ENCODE measurements at regions not wholly inside any gene's neighbourhood (a gene's known extent, or its start where the extent isn't known, plus 50 kb on each side); places are given as distances from the start of the nearest gene placed in this dataset.

GRCh38 chr20:50403565-50404418 is 106.4 kb upstream of the PTPN1 start:
- Histone ChIP-seq H2BK12ac (ENCODE audit: low read length) (no peak overlapping the region), H3K27ac (ENCODE audit: low read depth, low read length) (no peak overlapping the region), H3K79me1 (ENCODE audit: low read length) (no peaks in the 10 kb centered on the region), H2AK5ac (ENCODE audit: low read length) (no peak overlapping the region), H3K27me3 (ENCODE audit: insufficient read depth, low read length) (no peaks in the 10 kb centered on the region), H3K4me2 (ENCODE audit: low read length) (no peak overlapping the region), H3K4ac (ENCODE audit: low read depth, low read length) (no peak overlapping the region), H3K36me3 (ENCODE audit: control insufficient read depth in 1 of 2, insufficient read depth in 2 of 2, low read length in 2 of 2) (peaks cover 0 to 2% of the 10 kb centered on the region in 2 experiments), H4K91ac (ENCODE audit: low read depth, low read length) (no peak overlapping the region), H2BK5ac (ENCODE audit: low read depth, low read length, poor library complexity) (no peak overlapping the region), H3K23ac (ENCODE audit: low read length) (no peak overlapping the region), H4K12ac (ENCODE audit: low read depth, low read length) (no peak overlapping the region), H2AFZ (ENCODE audit: insufficient read depth, low read length, poor library complexity) (no peak overlapping the region), H3K79me2 (ENCODE audit: control insufficient read depth, insufficient read depth, low read length, poor library complexity) (no peaks in the 10 kb centered on the region), H3K18ac (ENCODE audit: low read length) (no peak overlapping the region), H3K9me3 (ENCODE audit: insufficient read depth, low read depth, low read length) (no peaks in the 10 kb centered on the region), H4K8ac (ENCODE audit: low read depth, low read length) (no peak overlapping the region), H3K4me1 (ENCODE audit: control insufficient read depth in 1 of 2, insufficient read depth in 2 of 2, low read length in 2 of 2) (no peaks in the 10 kb centered on the region), H3K9ac (ENCODE audit: low read length) (no peak overlapping the region), H2BK120ac (ENCODE audit: insufficient read depth, low read length, poor library complexity) (no peak overlapping the region), H3K4me3 (ENCODE audit: low read depth, low read length) (no peak overlapping the region), H3K14ac (ENCODE audit: low read length) (no peak overlapping the region)
- no peak for DNase-seq
- WGBS (ENCODE audit: extremely low coverage, insufficient coverage, insufficient read length), result no CpG with 5 or more reads among the region's 13 CpGs

DNA sequence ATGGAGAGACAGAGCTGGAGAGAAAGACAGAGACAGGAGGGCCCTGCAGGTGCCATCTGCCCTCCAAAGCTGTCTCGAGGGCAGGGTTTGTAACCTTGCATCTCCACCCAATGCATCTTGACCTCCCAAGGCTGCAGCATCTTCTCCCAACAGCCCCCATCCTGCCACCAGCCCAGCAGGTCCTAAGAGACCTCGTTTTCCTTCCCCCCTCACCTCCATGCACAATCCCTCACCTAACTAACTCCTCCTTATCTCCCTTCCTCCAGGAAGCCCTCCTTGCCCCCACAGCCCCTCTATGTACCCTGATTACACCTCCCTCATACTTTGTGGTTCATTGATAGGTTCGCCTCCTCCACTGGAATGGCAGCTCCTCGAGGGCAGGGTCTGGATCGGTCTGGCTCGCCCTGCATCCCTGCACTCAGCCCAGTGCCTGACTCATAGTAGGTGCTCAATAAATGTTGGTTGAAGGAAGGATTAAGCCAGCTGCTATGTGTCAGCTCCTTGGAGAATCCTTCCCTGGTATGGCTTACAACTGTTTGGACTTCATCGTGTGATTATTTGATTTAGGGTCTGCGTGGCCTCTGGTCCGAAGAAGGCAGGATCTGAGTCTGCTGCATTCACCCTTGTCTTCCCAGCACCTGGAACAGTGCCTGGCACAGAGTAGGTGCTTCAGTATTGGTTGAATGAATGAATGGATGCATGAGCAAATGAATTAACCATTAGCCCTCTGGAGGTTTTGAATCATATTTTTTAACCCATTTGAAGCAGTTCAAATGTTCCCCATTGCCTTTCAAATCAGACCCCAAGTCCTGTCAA is 105.6 kb upstream of the PTPN1 start:
- Histone ChIP-seq H2AK5ac (ENCODE audit: low read length) (no peak overlapping the region), H3K9me3 (ENCODE audit: insufficient read depth, low read depth, low read length) (no peaks in the 10 kb centered on the region), H3K79me1 (ENCODE audit: low read length) (no peaks in the 10 kb centered on the region), H3K4me1 (ENCODE audit: control insufficient read depth in 1 of 2, insufficient read depth in 2 of 2, low read length in 2 of 2) (no peaks in the 10 kb centered on the region), H4K91ac (ENCODE audit: low read depth, low read length) (no peak overlapping the region), H2AFZ (ENCODE audit: insufficient read depth, low read length, poor library complexity) (no peak overlapping the region), H3K27ac (ENCODE audit: low read depth, low read length) (no peak overlapping the region), H4K12ac (ENCODE audit: low read depth, low read length) (no peak overlapping the region), H3K79me2 (ENCODE audit: control insufficient read depth, insufficient read depth, low read length, poor library complexity) (no peaks in the 10 kb centered on the region), H3K4me2 (ENCODE audit: low read length) (no peak overlapping the region), H3K23ac (ENCODE audit: low read length) (no peak overlapping the region), H3K36me3 (ENCODE audit: control insufficient read depth in 1 of 2, insufficient read depth in 2 of 2, low read length in 2 of 2) (peaks cover 0 to 2% of the 10 kb centered on the region in 2 experiments), H3K9ac (ENCODE audit: low read length) (no peak overlapping the region), H2BK12ac (ENCODE audit: low read length) (no peak overlapping the region), H3K4me3 (ENCODE audit: low read depth, low read length) (no peak overlapping the region), H3K27me3 (ENCODE audit: insufficient read depth, low read length) (no peaks in the 10 kb centered on the region), H4K8ac (ENCODE audit: low read depth, low read length) (no peak overlapping the region), H3K4ac (ENCODE audit: low read depth, low read length) (no peak overlapping the region), H2BK120ac (ENCODE audit: insufficient read depth, low read length, poor library complexity) (no peak overlapping the region), H2BK5ac (ENCODE audit: low read depth, low read length, poor library complexity) (no peak overlapping the region), H3K18ac (ENCODE audit: low read length) (no peak overlapping the region), H3K14ac (ENCODE audit: low read length) (no peak overlapping the region)
- DNase-seq, result no peak
- no CpG with 5 or more reads among the region's 9 CpGs for WGBS (ENCODE audit: extremely low coverage, insufficient coverage, insufficient read length)

GRCh38 chr20:50405235-50405914 is 104.8 kb upstream of the PTPN1 start:
- Histone ChIP-seq H3K36me3 (ENCODE audit: control insufficient read depth in 1 of 2, insufficient read depth in 2 of 2, low read length in 2 of 2) (peaks cover 0 to 2% of the 10 kb centered on the region in 2 experiments), H2BK120ac (ENCODE audit: insufficient read depth, low read length, poor library complexity) (no peak overlapping the region), H3K18ac (ENCODE audit: low read length) (no peak overlapping the region), H2BK5ac (ENCODE audit: low read depth, low read length, poor library complexity) (no peak overlapping the region), H4K12ac (ENCODE audit: low read depth, low read length) (no peak overlapping the region), H3K9ac (ENCODE audit: low read length) (no peak overlapping the region), H3K4me2 (ENCODE audit: low read length) (no peak overlapping the region), H4K8ac (ENCODE audit: low read depth, low read length) (no peak overlapping the region), H2AFZ (ENCODE audit: insufficient read depth, low read length, poor library complexity) (no peak overlapping the region), H3K79me1 (ENCODE audit: low read length) (no peaks in the 10 kb centered on the region), H3K4me1 (ENCODE audit: control insufficient read depth in 1 of 2, insufficient read depth in 2 of 2, low read length in 2 of 2) (no peaks in the 10 kb centered on the region), H3K23ac (ENCODE audit: low read length) (no peak overlapping the region), H3K4ac (ENCODE audit: low read depth, low read length) (no peak overlapping the region), H3K14ac (ENCODE audit: low read length) (no peak overlapping the region), H3K79me2 (ENCODE audit: control insufficient read depth, insufficient read depth, low read length, poor library complexity) (no peaks in the 10 kb centered on the region), H3K27ac (ENCODE audit: low read depth, low read length) (no peak overlapping the region), H3K27me3 (ENCODE audit: insufficient read depth, low read length) (no peaks in the 10 kb centered on the region), H3K9me3 (ENCODE audit: insufficient read depth, low read depth, low read length) (no peaks in the 10 kb centered on the region), H4K91ac (ENCODE audit: low read depth, low read length) (no peak overlapping the region), H2AK5ac (ENCODE audit: low read length) (no peak overlapping the region), H3K4me3 (ENCODE audit: low read depth, low read length) (no peak overlapping the region), H2BK12ac (ENCODE audit: low read length) (no peak overlapping the region)
- WGBS (ENCODE audit: extremely low coverage, insufficient coverage, insufficient read length), result no CpG with 5 or more reads among the region's 10 CpGs
- no peak for DNase-seq

DNA sequence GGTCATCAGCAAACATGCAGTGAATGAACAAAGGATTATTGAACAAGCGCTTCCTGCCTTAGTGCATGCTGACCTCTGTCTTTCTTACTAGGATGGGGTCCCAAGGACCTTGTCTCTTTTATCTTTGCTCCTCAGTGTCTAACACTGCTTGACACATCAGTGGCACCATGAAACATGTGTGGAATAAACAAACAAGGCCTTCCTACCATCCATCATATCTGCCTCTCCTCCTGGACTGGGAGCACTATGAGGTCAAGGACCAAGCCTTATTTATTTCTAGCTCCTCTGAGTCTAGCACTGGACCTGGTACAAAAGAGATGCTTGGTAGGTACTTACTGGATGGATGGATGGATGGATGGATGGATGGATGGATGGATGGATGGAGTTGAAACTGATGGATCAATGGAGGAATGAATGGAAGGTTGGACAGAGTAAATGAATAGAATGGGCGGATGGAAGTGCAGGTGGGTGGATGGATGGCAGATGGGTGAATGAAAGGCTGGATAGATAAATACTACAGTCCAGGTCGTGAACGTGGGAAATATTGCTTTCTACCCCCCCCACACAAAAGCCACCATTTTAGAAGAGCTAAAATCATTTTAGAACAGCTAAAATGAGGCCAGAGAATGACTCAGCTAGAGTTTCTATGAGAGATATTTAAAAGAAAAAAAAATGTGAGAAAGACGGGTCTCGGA is 104.1 kb upstream of the PTPN1 start:
- H3K27ac ChIP-seq (ENCODE audit: low read depth, low read length), result no peak overlapping the region
- H4K12ac ChIP-seq (ENCODE audit: low read depth, low read length), result no peak overlapping the region
- H2AFZ ChIP-seq (ENCODE audit: insufficient read depth, low read length, poor library complexity), result no peak overlapping the region
- H3K18ac ChIP-seq (ENCODE audit: low read length), result no peak overlapping the region
- H3K36me3 ChIP-seq (ENCODE audit: control insufficient read depth in 1 of 2, insufficient read depth in 2 of 2, low read length in 2 of 2), result peaks cover 0 to 2% of the 10 kb centered on the region in 2 experiments
- no peak overlapping the region for H4K8ac ChIP-seq (ENCODE audit: low read depth, low read length)
- H3K79me1 ChIP-seq (ENCODE audit: low read length), result no peaks in the 10 kb centered on the region
- H3K4me1 ChIP-seq (ENCODE audit: control insufficient read depth in 1 of 2, insufficient read depth in 2 of 2, low read length in 2 of 2), result no peaks in the 10 kb centered on the region
- no peaks in the 10 kb centered on the region for H3K27me3 ChIP-seq (ENCODE audit: insufficient read depth, low read length)
- no peaks in the 10 kb centered on the region for H3K9me3 ChIP-seq (ENCODE audit: insufficient read depth, low read depth, low read length)
- no peak overlapping the region for H4K91ac ChIP-seq (ENCODE audit: low read depth, low read length)
- H2AK5ac ChIP-seq (ENCODE audit: low read length), result no peak overlapping the region
- H3K79me2 ChIP-seq (ENCODE audit: control insufficient read depth, insufficient read depth, low read length, poor library complexity), result no peaks in the 10 kb centered on the region
- no peak overlapping the region for H3K4ac ChIP-seq (ENCODE audit: low read depth, low read length)
- no peak overlapping the region for H3K23ac ChIP-seq (ENCODE audit: low read length)
- H3K9ac ChIP-seq (ENCODE audit: low read length), result no peak overlapping the region
- H2BK120ac ChIP-seq (ENCODE audit: insufficient read depth, low read length, poor library complexity), result no peak overlapping the region
- H2BK5ac ChIP-seq (ENCODE audit: low read depth, low read length, poor library complexity), result no peak overlapping the region
- no peak overlapping the region for H3K4me2 ChIP-seq (ENCODE audit: low read length)
- no CpG with 5 or more reads among the region's 6 CpGs for WGBS (ENCODE audit: extremely low coverage, insufficient coverage, insufficient read length)
- H3K14ac ChIP-seq (ENCODE audit: low read length), result no peak overlapping the region
- no peak overlapping the region for H2BK12ac ChIP-seq (ENCODE audit: low read length)
- no peak for DNase-seq
- no peak overlapping the region for H3K4me3 ChIP-seq (ENCODE audit: low read depth, low read length)
